ENCODE measurements at regions not wholly inside any gene's neighbourhood (a gene's known extent, or its start where the extent isn't known, plus 50 kb on each side); places are given as distances from the start of the nearest gene placed in this dataset.

- H3K27ac ChIP-seq, result no peak overlapping the region
- 78% methylated on average over 26 of the region's 26 CpGs for WGBS (ENCODE audit: low lambda C conversion rate, missing lambda C conversion rate)
- H3K4me1 ChIP-seq (ENCODE audit: insufficient read depth), result no peaks in the 10 kb centered on the region
- H3K9me2 ChIP-seq (replicated peaks; ENCODE audit: insufficient read depth), result no peaks in the 10 kb centered on the region
- DNase-seq (ENCODE audit: low spot score), result no peak
- H3K79me2 ChIP-seq, result no peaks in the 10 kb centered on the region
- no peak overlapping the region for H2AFZ ChIP-seq
- H3K4me2 ChIP-seq, result no peak overlapping the region
- no peaks in the 10 kb centered on the region for H3K36me3 ChIP-seq (replicated peaks; ENCODE audit: insufficient read depth, low read depth)
- no peaks in the 10 kb centered on the region for H4K20me1 ChIP-seq (ENCODE audit: insufficient read depth, poor library complexity, severe bottlenecking)
- H3K4me3 ChIP-seq, result no peak overlapping the region
- H3K9me3 ChIP-seq (ENCODE audit: low read depth), result no peaks in the 10 kb centered on the region
- no peak for TF ChIP-seq EZH2phosphoT487 (IDR thresholded peaks at IDR 0.05; ENCODE audit: low read depth, severe bottlenecking, unreplicated experiment)
- no peak for TF ChIP-seq CTCF (IDR thresholded peaks at IDR 0.05; ENCODE audit: poor library complexity)
- no peak for TF ChIP-seq EZH2 (IDR thresholded peaks at IDR 0.05; ENCODE audit: borderline replicate concordance)
- H3K27me3 ChIP-seq, result no peaks in the 10 kb centered on the region
Observed at GRCh38 chr6:170085475-170086401, 205.1 kb downstream of the DLL1 start.

- no peaks in the 10 kb centered on the region for H4K20me1 ChIP-seq (ENCODE audit: insufficient read depth, poor library complexity, severe bottlenecking)
- no peaks in the 10 kb centered on the region for H3K4me1 ChIP-seq (ENCODE audit: insufficient read depth)
- H2AFZ ChIP-seq, result no peak overlapping the region
- no peak for DNase-seq (ENCODE audit: low spot score)
- WGBS (ENCODE audit: low lambda C conversion rate, missing lambda C conversion rate), result 95% methylated on average over 20 of the region's 21 CpGs
- H3K36me3 ChIP-seq (replicated peaks; ENCODE audit: insufficient read depth, low read depth), result no peaks in the 10 kb centered on the region
- no peaks in the 10 kb centered on the region for H3K79me2 ChIP-seq
- H3K4me3 ChIP-seq, result no peak overlapping the region
- no peaks in the 10 kb centered on the region for H3K9me2 ChIP-seq (replicated peaks; ENCODE audit: insufficient read depth)
- H3K27me3 ChIP-seq, result no peaks in the 10 kb centered on the region
- no peak overlapping the region for H3K27ac ChIP-seq
- H3K9me3 ChIP-seq (ENCODE audit: low read depth), result no peaks in the 10 kb centered on the region
- TF ChIP-seq CTCF (IDR thresholded peaks at IDR 0.05; ENCODE audit: poor library complexity) (no peak), EZH2phosphoT487 (IDR thresholded peaks at IDR 0.05; ENCODE audit: low read depth, severe bottlenecking, unreplicated experiment) (no peak), EZH2 (IDR thresholded peaks at IDR 0.05; ENCODE audit: borderline replicate concordance) (no peak)
- H3K4me2 ChIP-seq, result no peak overlapping the region
Observed at GRCh38 chr6:170084166-170084730, 206.6 kb downstream of the DLL1 start.

GRCh38 chr6:170083236-170084051, 207.4 kb downstream of the DLL1 start:
- no peak for TF ChIP-seq EZH2phosphoT487 (IDR thresholded peaks at IDR 0.05; ENCODE audit: low read depth, severe bottlenecking, unreplicated experiment)
- no peak for TF ChIP-seq EZH2 (IDR thresholded peaks at IDR 0.05; ENCODE audit: borderline replicate concordance)
- WGBS (ENCODE audit: low lambda C conversion rate, missing lambda C conversion rate), result 94% methylated on average over 33 of the region's 33 CpGs
- Histone ChIP-seq H3K36me3 (replicated peaks; ENCODE audit: insufficient read depth, low read depth) (no peaks in the 10 kb centered on the region), H4K20me1 (ENCODE audit: insufficient read depth, poor library complexity, severe bottlenecking) (no peaks in the 10 kb centered on the region), H3K79me2 (no peaks in the 10 kb centered on the region), H3K4me3 (no peak overlapping the region), H3K4me1 (ENCODE audit: insufficient read depth) (no peaks in the 10 kb centered on the region), H3K27me3 (no peaks in the 10 kb centered on the region), H3K27ac (no peak overlapping the region), H3K9me3 (ENCODE audit: low read depth) (no peaks in the 10 kb centered on the region), H3K9me2 (replicated peaks; ENCODE audit: insufficient read depth) (no peaks in the 10 kb centered on the region), H3K4me2 (no peak overlapping the region), H2AFZ (no peak overlapping the region)
- no peak for DNase-seq (ENCODE audit: low spot score)
